SK-N-MC (cell line): ENCODE measurements at regions not wholly inside any gene's neighbourhood (a gene's known extent, or its start where the extent isn't known, plus 50 kb on each side); places are given as distances from the start of the nearest gene placed in this dataset.

Source experiments
- EZH2 ChIP-seq: fragments of 200-600 bp; sonication (generic); IDR thresholded peaks from one replicate; pipeline ENCODE4 v1.6.1; 2017; ENCODE audit warnings: antibody characterized with exemption
- POLR2AphosphoS5 ChIP-seq: IDR thresholded peaks from 2 replicates; pipeline ENCODE4 v1.6.1; 2012; ENCODE audit warnings: mild to moderate bottlenecking, low read depth, low read length, borderline replicate concordance

- TF ChIP-seq EZH2 (no peak), POLR2AphosphoS5 (no peak)
Observed at GRCh38 chr2:238739668-238740067, 108.2 kb upstream of the TWIST2 start.
